PC-9 (cell line): ENCODE measurements at regions not wholly inside any gene's neighbourhood (a gene's known extent, or its start where the extent isn't known, plus 50 kb on each side); places are given as distances from the start of the nearest gene placed in this dataset.

Experiments
- EZH2 ChIP-seq: fragments of 200-600 bp; sonication (generic); IDR thresholded peaks from 2 replicates; pipeline ENCODE4 v1.8.0; 2017; ENCODE audit warnings: antibody characterized with exemption, low read depth
- TF ChIP-seq, protein P1 (sequence below): fragments of 200-600 bp; sonication (generic); conservative IDR thresholded peaks from 2 replicates; pipeline ENCODE4 v1.6.1; 2017; ENCODE audit warnings: mixed run types, antibody characterized with exemption, mild to moderate bottlenecking, moderate library complexity

DNA sequence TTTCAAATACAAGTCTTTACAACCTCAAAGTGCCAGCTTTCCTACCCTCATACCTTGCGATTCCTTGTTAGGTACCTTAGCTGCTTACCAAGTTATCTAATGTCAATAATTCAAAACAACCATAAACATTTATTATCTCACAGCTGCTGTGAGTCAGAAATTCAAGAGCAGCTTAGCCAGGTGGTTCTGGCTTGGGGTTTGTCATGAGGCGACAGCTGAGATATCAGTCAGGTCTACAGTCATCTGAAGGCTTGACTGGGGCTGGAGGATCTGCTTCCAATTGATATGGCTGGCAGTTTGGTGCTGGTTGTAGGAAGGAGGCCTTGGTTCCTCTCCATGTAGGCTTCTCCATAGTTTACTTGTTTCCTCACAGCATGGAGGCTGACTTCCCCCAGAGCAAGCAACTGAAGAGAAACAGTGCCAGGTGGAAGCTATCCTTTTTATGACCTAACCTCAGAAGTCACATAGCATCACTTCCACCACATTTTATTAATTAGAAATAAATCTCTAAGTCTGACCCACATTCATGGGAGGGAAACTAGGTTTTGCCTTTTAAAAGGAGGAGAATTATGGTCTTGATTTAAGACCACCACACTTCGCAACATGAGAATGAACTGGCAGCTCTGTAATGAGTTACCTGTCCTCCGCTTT lies 103.3 kb upstream of the FGGY start:
- TF ChIP-seq, protein P1, sequence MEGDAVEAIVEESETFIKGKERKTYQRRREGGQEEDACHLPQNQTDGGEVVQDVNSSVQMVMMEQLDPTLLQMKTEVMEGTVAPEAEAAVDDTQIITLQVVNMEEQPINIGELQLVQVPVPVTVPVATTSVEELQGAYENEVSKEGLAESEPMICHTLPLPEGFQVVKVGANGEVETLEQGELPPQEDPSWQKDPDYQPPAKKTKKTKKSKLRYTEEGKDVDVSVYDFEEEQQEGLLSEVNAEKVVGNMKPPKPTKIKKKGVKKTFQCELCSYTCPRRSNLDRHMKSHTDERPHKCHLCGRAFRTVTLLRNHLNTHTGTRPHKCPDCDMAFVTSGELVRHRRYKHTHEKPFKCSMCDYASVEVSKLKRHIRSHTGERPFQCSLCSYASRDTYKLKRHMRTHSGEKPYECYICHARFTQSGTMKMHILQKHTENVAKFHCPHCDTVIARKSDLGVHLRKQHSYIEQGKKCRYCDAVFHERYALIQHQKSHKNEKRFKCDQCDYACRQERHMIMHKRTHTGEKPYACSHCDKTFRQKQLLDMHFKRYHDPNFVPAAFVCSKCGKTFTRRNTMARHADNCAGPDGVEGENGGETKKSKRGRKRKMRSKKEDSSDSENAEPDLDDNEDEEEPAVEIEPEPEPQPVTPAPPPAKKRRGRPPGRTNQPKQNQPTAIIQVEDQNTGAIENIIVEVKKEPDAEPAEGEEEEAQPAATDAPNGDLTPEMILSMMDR = no peak
- TF ChIP-seq EZH2 = no peak
